Stimulated activated naive CD8-positive, alpha-beta T cell treated with anti-CD3 and anti-CD28 coated beads, Interleukin-15, Interleukin-2, amounts not matched to agents 100 ng/mL and 50 ng/mL, for 24 hours (primary cell): ENCODE measurements at regions not wholly inside any gene's neighbourhood (a gene's known extent, or its start where the extent isn't known, plus 50 kb on each side); places are given as distances from the start of the nearest gene placed in this dataset.

Experiments used
- H3K27ac Mint-ChIP-seq: one replicate; pipeline ENCODE4 v1.8.0; 2021; ENCODE audit warnings: mild to moderate bottlenecking, mixed read lengths
- H3K27me3 Mint-ChIP-seq: one replicate; pipeline ENCODE4 v1.8.0; 2021; ENCODE audit warnings: mixed read lengths
- H3K36me3 Mint-ChIP-seq: one replicate; pipeline ENCODE4 v1.8.0; 2021; ENCODE audit warnings: low read depth, mixed read lengths
- H3K4me1 Mint-ChIP-seq: one replicate; pipeline ENCODE4 v1.8.0; 2021; ENCODE audit warnings: low read depth, mixed read lengths
- H3K4me3 Mint-ChIP-seq: one replicate; pipeline ENCODE4 v1.8.0; 2021; ENCODE audit warnings: mild to moderate bottlenecking, mixed read lengths
- H3K9me3 Mint-ChIP-seq: one replicate; pipeline ENCODE4 v1.8.0; 2021; ENCODE audit warnings: mixed read lengths

- Mint-ChIP-seq H3K27me3 (peaks cover 24% of the 10 kb centered on the region), H3K36me3 (no peaks in the 10 kb centered on the region), H3K4me1 (no peaks in the 10 kb centered on the region), H3K4me3 (no peak overlapping the region), H3K9me3 (no peaks in the 10 kb centered on the region), H3K27ac (no peak overlapping the region)
Measured at GRCh38 chr7:25541094-25541821, 313.0 kb upstream of the NPVF start.

DNA sequence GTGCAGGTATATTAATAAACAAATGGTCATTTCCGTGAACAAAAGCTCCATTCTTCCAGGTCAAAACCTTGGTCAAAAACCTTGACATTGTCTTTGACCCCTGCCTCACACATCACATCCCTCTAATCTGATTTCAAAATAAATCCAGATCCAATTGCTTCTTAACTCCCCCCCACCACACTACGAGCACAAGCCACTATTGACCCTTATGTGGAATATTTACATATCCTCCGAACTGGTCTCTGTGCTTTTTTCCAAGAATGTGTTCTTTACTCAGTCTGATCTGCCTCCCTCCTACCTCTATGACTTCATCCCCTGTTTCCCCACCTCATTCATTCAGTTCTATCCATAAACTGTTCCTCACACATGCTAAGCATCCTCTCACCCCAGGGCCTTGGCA, 313.6 kb upstream of the NPVF start:
- Mint-ChIP-seq H3K27me3 (peaks cover 24% of the 10 kb centered on the region), H3K36me3 (no peaks in the 10 kb centered on the region), H3K27ac (no peak overlapping the region), H3K4me3 (no peak overlapping the region), H3K4me1 (no peaks in the 10 kb centered on the region), H3K9me3 (no peaks in the 10 kb centered on the region)

GRCh38 chr7:25543210-25543609, 314.9 kb upstream of the NPVF start:
- no peaks in the 10 kb centered on the region for H3K4me1 Mint-ChIP-seq
- H3K4me3 Mint-ChIP-seq = no peak overlapping the region
- H3K27me3 Mint-ChIP-seq = peaks cover 31% of the 10 kb centered on the region
- no peak overlapping the region for H3K27ac Mint-ChIP-seq
- H3K9me3 Mint-ChIP-seq = no peaks in the 10 kb centered on the region
- no peaks in the 10 kb centered on the region for H3K36me3 Mint-ChIP-seq

- Mint-ChIP-seq H3K36me3 (no peaks in the 10 kb centered on the region), H3K4me3 (no peak overlapping the region), H3K4me1 (no peaks in the 10 kb centered on the region), H3K9me3 (no peaks in the 10 kb centered on the region), H3K27ac (no peak overlapping the region), H3K27me3 (peaks cover 26% of the 10 kb centered on the region)
Measured at GRCh38 chr7:25543798-25544197, 315.5 kb upstream of the NPVF start.

GRCh38 chr7:25544254-25544653, 316.0 kb upstream of the NPVF start:
- Mint-ChIP-seq H3K27me3 (peaks cover 23% of the 10 kb centered on the region), H3K4me1 (no peaks in the 10 kb centered on the region), H3K36me3 (no peaks in the 10 kb centered on the region), H3K9me3 (no peaks in the 10 kb centered on the region), H3K4me3 (no peak overlapping the region), H3K27ac (no peak overlapping the region)

- Mint-ChIP-seq H3K4me1 (no peaks in the 10 kb centered on the region), H3K27me3 (peaks cover 34% of the 10 kb centered on the region), H3K36me3 (no peaks in the 10 kb centered on the region), H3K4me3 (no peak overlapping the region), H3K27ac (no peak overlapping the region), H3K9me3 (no peaks in the 10 kb centered on the region)
Measured at GRCh38 chr7:25545124-25546008, 317.1 kb upstream of the NPVF start.

- Mint-ChIP-seq H3K9me3 (no peaks in the 10 kb centered on the region), H3K4me3 (no peak overlapping the region), H3K4me1 (no peaks in the 10 kb centered on the region), H3K27me3 (peaks cover 41% of the 10 kb centered on the region), H3K36me3 (no peaks in the 10 kb centered on the region), H3K27ac (no peak overlapping the region)
Measured at GRCh38 chr7:25546306-25546705, 318.0 kb upstream of the NPVF start.

GRCh38 chr7:25549271-25549921, 321.1 kb upstream of the NPVF start:
- Mint-ChIP-seq H3K9me3 (no peaks in the 10 kb centered on the region), H3K27me3 (peaks cover 28% of the 10 kb centered on the region), H3K36me3 (no peaks in the 10 kb centered on the region), H3K4me1 (no peaks in the 10 kb centered on the region), H3K27ac (no peak overlapping the region), H3K4me3 (no peak overlapping the region)

DNA sequence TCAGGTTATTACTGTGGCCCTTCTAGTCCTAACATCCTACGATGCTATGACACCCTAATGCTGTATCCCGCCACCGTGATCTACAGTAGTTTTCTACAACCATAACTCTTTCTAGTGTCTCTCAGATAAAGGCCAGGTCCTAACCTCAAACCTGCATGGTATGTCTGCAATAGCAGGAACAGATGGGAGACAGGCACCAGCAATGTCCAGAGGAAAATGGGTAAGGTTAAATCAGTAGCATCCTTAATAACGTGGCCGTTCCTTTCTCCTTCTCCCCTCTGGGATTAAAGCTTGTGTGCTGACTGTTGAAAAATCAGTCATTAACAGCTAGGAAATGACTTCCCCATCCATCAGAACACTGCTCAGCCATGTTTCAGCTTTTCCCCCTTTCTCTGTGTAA, 321.9 kb upstream of the NPVF start:
- Mint-ChIP-seq H3K36me3 (no peaks in the 10 kb centered on the region), H3K4me1 (no peaks in the 10 kb centered on the region), H3K4me3 (no peak overlapping the region), H3K27me3 (peaks cover 28% of the 10 kb centered on the region), H3K9me3 (no peaks in the 10 kb centered on the region), H3K27ac (no peak overlapping the region)

DNA sequence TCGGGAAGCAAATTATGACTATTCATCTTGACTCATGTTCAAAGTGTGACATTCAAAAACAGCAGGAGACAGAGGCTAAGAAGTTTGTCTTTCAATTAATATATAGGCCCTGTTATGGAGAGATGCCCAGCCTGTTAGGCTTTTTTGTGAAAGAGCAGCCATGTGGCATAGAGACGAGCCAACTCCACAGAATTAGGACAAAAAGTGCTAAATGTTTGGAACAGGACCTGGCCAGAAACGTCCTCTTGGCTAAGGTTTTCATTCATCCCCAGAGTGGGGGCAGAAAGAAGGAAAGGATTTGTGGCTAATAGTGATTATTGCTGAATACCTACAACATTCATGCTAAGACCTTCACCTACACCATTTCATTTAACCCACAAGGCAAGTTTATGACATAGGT, 324.7 kb upstream of the NPVF start:
- Mint-ChIP-seq H3K4me3 (no peak overlapping the region), H3K27me3 (peaks cover 21% of the 10 kb centered on the region), H3K4me1 (no peaks in the 10 kb centered on the region), H3K9me3 (no peaks in the 10 kb centered on the region), H3K36me3 (no peaks in the 10 kb centered on the region), H3K27ac (no peak overlapping the region)

- Mint-ChIP-seq H3K36me3 (no peaks in the 10 kb centered on the region), H3K27me3 (peaks cover 21% of the 10 kb centered on the region), H3K4me1 (no peaks in the 10 kb centered on the region), H3K9me3 (no peaks in the 10 kb centered on the region), H3K27ac (no peak overlapping the region), H3K4me3 (no peak overlapping the region)
Measured at GRCh38 chr7:25553580-25554291, 325.4 kb upstream of the NPVF start.

- H3K36me3 Mint-ChIP-seq = no peaks in the 10 kb centered on the region
- H3K4me3 Mint-ChIP-seq = no peak overlapping the region
- no peaks in the 10 kb centered on the region for H3K4me1 Mint-ChIP-seq
- no peak overlapping the region for H3K27ac Mint-ChIP-seq
- H3K9me3 Mint-ChIP-seq = no peaks in the 10 kb centered on the region
- H3K27me3 Mint-ChIP-seq = peaks cover 4% of the 10 kb centered on the region
Measured at GRCh38 chr7:25557379-25557917, 329.2 kb upstream of the NPVF start.

DNA sequence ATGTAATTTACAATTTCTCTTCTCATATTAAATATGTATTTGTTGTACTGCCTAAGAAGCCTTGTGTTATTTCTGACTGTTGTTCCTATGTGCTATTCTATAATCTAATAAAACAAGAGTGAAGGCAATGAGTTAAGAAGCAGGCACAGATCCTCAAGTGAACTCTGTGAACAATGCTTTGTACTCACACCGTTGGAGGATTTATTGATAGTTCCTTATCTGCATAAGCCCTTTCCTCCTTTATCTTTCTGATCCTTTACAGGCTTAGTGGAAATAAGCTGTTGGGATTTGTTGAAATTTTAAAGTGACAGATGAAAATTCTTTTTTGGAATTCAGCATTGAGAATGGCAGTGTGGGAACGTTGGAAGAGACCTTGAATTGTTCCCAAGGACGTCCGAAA, 329.6 kb upstream of the NPVF start:
- Mint-ChIP-seq H3K36me3 (no peaks in the 10 kb centered on the region), H3K4me1 (no peaks in the 10 kb centered on the region), H3K4me3 (no peak overlapping the region), H3K9me3 (no peaks in the 10 kb centered on the region), H3K27me3 (peaks cover under 1% of the 10 kb centered on the region), H3K27ac (no peak overlapping the region)

DNA sequence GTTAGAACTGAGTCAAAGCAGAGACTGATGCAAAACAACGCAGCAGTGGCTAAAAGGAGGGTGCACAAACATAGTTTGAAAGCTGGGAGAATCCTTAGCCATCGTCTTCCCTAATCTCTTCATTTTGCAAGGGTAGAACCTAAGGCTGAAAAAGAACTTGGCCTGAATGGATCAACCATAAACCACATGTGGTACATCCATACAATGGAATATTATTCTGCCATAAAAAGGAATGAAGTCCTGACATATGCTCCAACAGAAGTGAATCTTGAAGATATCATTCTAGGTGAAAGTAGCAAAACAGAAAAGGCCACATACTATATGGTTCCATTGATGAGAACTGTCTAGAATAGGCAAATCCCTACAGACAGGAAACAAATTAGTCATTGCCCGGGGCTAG, 330.3 kb upstream of the NPVF start:
- Mint-ChIP-seq H3K36me3 (no peaks in the 10 kb centered on the region), H3K4me1 (no peaks in the 10 kb centered on the region)

More for the DNA sequence above, 330.3 kb upstream of the NPVF start:
- Mint-ChIP-seq H3K27me3 (no peaks in the 10 kb centered on the region), H3K9me3 (no peaks in the 10 kb centered on the region), H3K4me3 (no peak overlapping the region), H3K27ac (no peak overlapping the region)
